HG03108 (cell line): ENCODE measurements at regions not wholly inside any gene's neighbourhood (a gene's known extent, or its start where the extent isn't known, plus 50 kb on each side); places are given as distances from the start of the nearest gene placed in this dataset.

Experiments used
- ATAC-seq: cut with Tn5 transposase; IDR thresholded peaks from one replicate; pipeline ENCODE4 v1.9.1; 2021; ENCODE audit warnings: moderate library complexity; ENCODE audit not compliant: unreplicated experiment

GRCh38 chr19:29321116-29321515, 108.2 kb upstream of the UQCRFS1 start:
- ATAC-seq: no peak

GRCh38 chr19:29323021-29323430, 110.1 kb upstream of the UQCRFS1 start:
- no peak for ATAC-seq

GRCh38 chr19:29323440-29324290, 110.7 kb upstream of the UQCRFS1 start:
- ATAC-seq: no peak

- ATAC-seq: no peak
Observed at GRCh38 chr19:29324291-29324680, 111.3 kb upstream of the UQCRFS1 start.

GRCh38 chr19:29324717-29325116, 111.8 kb upstream of the UQCRFS1 start:
- no peak for ATAC-seq

- ATAC-seq: no peak
Observed at GRCh38 chr19:29325241-29325975, 112.5 kb upstream of the UQCRFS1 start.

GRCh38 chr19:29326351-29326750, 113.4 kb upstream of the UQCRFS1 start:
- ATAC-seq: no peak

GRCh38 chr19:29326849-29327840, 114.2 kb upstream of the UQCRFS1 start:
- no peak for ATAC-seq

GRCh38 chr19:29328586-29328985, 115.6 kb upstream of the UQCRFS1 start:
- no peak for ATAC-seq

- no peak for ATAC-seq
Observed at GRCh38 chr19:29329460-29330134, 116.6 kb upstream of the UQCRFS1 start.

- ATAC-seq: no peak
Observed at GRCh38 chr19:29336425-29336824, 123.5 kb upstream of the UQCRFS1 start.

GRCh38 chr19:29337029-29337428, 124.1 kb upstream of the UQCRFS1 start:
- ATAC-seq: no peak

- no peak for ATAC-seq
Observed at GRCh38 chr19:29338480-29338879, 125.5 kb upstream of the UQCRFS1 start.

- ATAC-seq: no peak
Observed at GRCh38 chr19:29342721-29343120, 129.8 kb upstream of the UQCRFS1 start.

GRCh38 chr19:29364224-29364726, 151.3 kb upstream of the UQCRFS1 start:
- ATAC-seq: no peak

- no peak for ATAC-seq
Observed at GRCh38 chr19:29364999-29365398, 152.0 kb upstream of the UQCRFS1 start.

- ATAC-seq: no peak
Observed at GRCh38 chr19:29365836-29366417, 153.0 kb upstream of the UQCRFS1 start.

GRCh38 chr19:29366757-29367156, 153.8 kb upstream of the UQCRFS1 start:
- no peak for ATAC-seq

- ATAC-seq: no peak
Observed at GRCh38 chr19:29367791-29368222, 154.9 kb upstream of the UQCRFS1 start.

GRCh38 chr19:29370276-29370675, 155.5 kb upstream of the VSTM2B start:
- no peak for ATAC-seq
